Trophoblast cell (in vitro differentiated cells and primary cell): ENCODE measurements at regions not wholly inside any gene's neighbourhood (a gene's known extent, or its start where the extent isn't known, plus 50 kb on each side); places are given as distances from the start of the nearest gene placed in this dataset.

Experiments
- DNase-seq, 2 donors: peaks; one replicate each; pipeline ENCODE4 v3.0.0-alpha.2; 2016
- H2AFZ ChIP-seq: 2 replicates; pipeline ENCODE4 v1.6.1; 2013; ENCODE audit warnings: low read length, moderate library complexity, mild to moderate bottlenecking; ENCODE audit not compliant: insufficient read depth, poor library complexity
- H2AK5ac ChIP-seq: 2 replicates; pipeline ENCODE4 v1.6.1; 2013; ENCODE audit warnings: mild to moderate bottlenecking, low read length
- H2BK120ac ChIP-seq: 2 replicates; pipeline ENCODE4 v1.6.1; 2013; ENCODE audit warnings: low read length, mild to moderate bottlenecking, moderate library complexity; ENCODE audit not compliant: insufficient read depth, poor library complexity
- H2BK12ac ChIP-seq: 2 replicates; pipeline ENCODE4 v1.6.1; 2013; ENCODE audit warnings: mild to moderate bottlenecking, low read length, moderate library complexity
- H2BK5ac ChIP-seq: 2 replicates; pipeline ENCODE4 v1.6.1; 2013; ENCODE audit warnings: low read length, low read depth, moderate library complexity, mild to moderate bottlenecking; ENCODE audit not compliant: poor library complexity
- H3K14ac ChIP-seq: 2 replicates; pipeline ENCODE4 v1.6.1; 2013; ENCODE audit warnings: mild to moderate bottlenecking, low read length
- H3K18ac ChIP-seq: 2 replicates; pipeline ENCODE4 v1.6.1; 2013; ENCODE audit warnings: mild to moderate bottlenecking, low read length
- H3K23ac ChIP-seq: 2 replicates; pipeline ENCODE4 v1.6.1; 2013; ENCODE audit warnings: low read length
- H3K27ac ChIP-seq: 2 replicates; pipeline ENCODE4 v1.5.1; 2013; ENCODE audit warnings: low read depth, mild to moderate bottlenecking, inconsistent platforms, low read length, moderate library complexity
- H3K27me3 ChIP-seq: 2 replicates; pipeline ENCODE4 v1.6.1; 2013; ENCODE audit warnings: inconsistent platforms, mild to moderate bottlenecking, low read length, moderate library complexity; ENCODE audit not compliant: insufficient read depth
- H3K36me3 ChIP-seq, 2 experiments: 1 replicate in 1 of 2; 2 replicates in 1 of 2; pipeline ENCODE4 v1.6.1; 2013; ENCODE audit warnings: low read length in 2 of 2, mild to moderate bottlenecking in 2 of 2, moderate library complexity in 1 of 2; ENCODE audit not compliant: insufficient read depth in 2 of 2, control insufficient read depth in 1 of 2
- H3K4ac ChIP-seq: 2 replicates; pipeline ENCODE4 v1.6.1; 2013; ENCODE audit warnings: low read depth, mild to moderate bottlenecking, low read length, moderate library complexity
- H3K4me1 ChIP-seq, 2 experiments: 1 replicate in 1 of 2; 2 replicates in 1 of 2; pipeline ENCODE4 v1.6.1; 2013; ENCODE audit warnings: low read length in 2 of 2, mild to moderate bottlenecking in 2 of 2, moderate library complexity in 1 of 2; ENCODE audit not compliant: insufficient read depth in 2 of 2, control insufficient read depth in 1 of 2
- H3K4me2 ChIP-seq: 2 replicates; pipeline ENCODE4 v1.6.1; 2013; ENCODE audit warnings: inconsistent platforms, mild to moderate bottlenecking, low read length, moderate library complexity
- H3K4me3 ChIP-seq: 2 replicates; pipeline ENCODE4 v1.5.1; 2013; ENCODE audit warnings: mild to moderate bottlenecking, low read depth, low read length, inconsistent platforms
- H3K79me1 ChIP-seq: one replicate; pipeline ENCODE4 v1.6.1; 2013; ENCODE audit warnings: low read length
- H3K79me2 ChIP-seq: 2 replicates; pipeline ENCODE4 v1.6.1; 2013; ENCODE audit warnings: low read length, mild to moderate bottlenecking; ENCODE audit not compliant: control insufficient read depth, insufficient read depth, poor library complexity
- H3K9ac ChIP-seq: 2 replicates; pipeline ENCODE4 v1.6.1; 2013; ENCODE audit warnings: mild to moderate bottlenecking, low read length
- H3K9me3 ChIP-seq: 2 replicates; pipeline ENCODE4 v1.6.1; 2013; ENCODE audit warnings: low read depth, mild to moderate bottlenecking, control low read depth, inconsistent platforms, low read length; ENCODE audit not compliant: insufficient read depth
- H4K12ac ChIP-seq: 2 replicates; pipeline ENCODE4 v1.6.1; 2013; ENCODE audit warnings: low read depth, mild to moderate bottlenecking, low read length, moderate library complexity
- H4K8ac ChIP-seq: 2 replicates; pipeline ENCODE4 v1.6.1; 2013; ENCODE audit warnings: low read depth, mild to moderate bottlenecking, low read length, moderate library complexity
- H4K91ac ChIP-seq: one replicate; pipeline ENCODE4 v1.6.1; 2013; ENCODE audit warnings: low read depth, mild to moderate bottlenecking, low read length, moderate library complexity
- WGBS: extraction: QIAGEN DNeasy Blood & Tissue Kit; methylation state at CpG from one replicate; pipeline ENCODE4 v1.1.7; 2013; ENCODE audit warnings: missing lambda C conversion rate; ENCODE audit not compliant: insufficient read length, insufficient coverage; ENCODE audit errors: extremely low coverage; 5-methylcytosine and 5-hydroxymethylcytosine counted together

- H3K27ac ChIP-seq = no peak overlapping the region
- WGBS = no CpG with 5 or more reads among the region's 2 CpGs
- no peaks in the 10 kb centered on the region for H3K27me3 ChIP-seq
- H3K79me2 ChIP-seq = no peaks in the 10 kb centered on the region
- no peak overlapping the region for H4K12ac ChIP-seq
- H4K8ac ChIP-seq = no peak overlapping the region
- no peak overlapping the region for H2AFZ ChIP-seq
- peaks cover 2% of the 10 kb centered on the region for H3K9me3 ChIP-seq
- H3K79me1 ChIP-seq = no peaks in the 10 kb centered on the region
- no peak overlapping the region for H3K9ac ChIP-seq
- no peak overlapping the region for H3K23ac ChIP-seq
- H4K91ac ChIP-seq = no peak overlapping the region
- no peak overlapping the region for H3K4me3 ChIP-seq
- H2AK5ac ChIP-seq = no peak overlapping the region
- no peak overlapping the region for H3K14ac ChIP-seq
- no peak overlapping the region for H2BK5ac ChIP-seq
- no peak overlapping the region for H3K4ac ChIP-seq
- no peak overlapping the region for H2BK120ac ChIP-seq
- no peaks in the 10 kb centered on the region for H3K4me1 ChIP-seq
- no peak overlapping the region for H3K18ac ChIP-seq
- no peak overlapping the region for H3K4me2 ChIP-seq
- no peak for DNase-seq
- H2BK12ac ChIP-seq = no peak overlapping the region
- H3K36me3 ChIP-seq = no peaks in the 10 kb centered on the region
These were observed 208.8 kb upstream of the IRX2 start for GRCh38 chr5:2960294-2960693.

DNA sequence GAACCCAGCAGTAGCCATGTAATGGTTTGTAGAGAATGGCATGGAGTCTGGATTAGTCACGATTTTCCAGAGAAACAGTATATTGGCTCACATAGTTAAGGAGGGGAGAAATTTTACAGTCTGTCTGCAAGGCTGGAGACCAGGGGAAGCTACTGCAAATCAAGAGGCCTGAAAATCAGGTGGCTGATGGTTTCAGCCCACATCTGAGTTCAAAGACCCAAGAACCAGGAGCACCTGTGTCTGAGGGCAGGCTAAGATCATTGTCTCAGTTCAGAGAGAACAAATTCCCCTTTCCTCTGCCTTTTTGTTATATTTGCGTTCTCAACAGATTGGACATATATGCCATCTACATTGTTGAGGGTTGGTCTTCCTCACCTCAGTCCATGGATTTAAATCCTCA lies 207.5 kb upstream of the IRX2 start:
- DNase-seq = no peak

GRCh38 chr5:2948875-2949274 lies 197.4 kb upstream of the IRX2 start:
- no CpG with 5 or more reads among the region's 3 CpGs for WGBS
- no peak overlapping the region for H3K18ac ChIP-seq
- no peaks in the 10 kb centered on the region for H3K9me3 ChIP-seq
- H2BK12ac ChIP-seq = no peak overlapping the region
- no peaks in the 10 kb centered on the region for H3K79me1 ChIP-seq
- no peak overlapping the region for H2BK5ac ChIP-seq
- DNase-seq = no peak
- H4K8ac ChIP-seq = no peak overlapping the region
- no peaks in the 10 kb centered on the region for H3K79me2 ChIP-seq
- H3K9ac ChIP-seq = peak overlapping the region; percentile 63
- no peak overlapping the region for H3K27ac ChIP-seq
- no peak overlapping the region for H4K12ac ChIP-seq
- H2AK5ac ChIP-seq = no peak overlapping the region
- no peak overlapping the region for H3K23ac ChIP-seq
- no peak overlapping the region for H4K91ac ChIP-seq
- H3K36me3 ChIP-seq = no peaks in the 10 kb centered on the region
- H3K4me3 ChIP-seq = no peak overlapping the region
- H2AFZ ChIP-seq = no peak overlapping the region
- no peaks in the 10 kb centered on the region for H3K4me1 ChIP-seq
- no peak overlapping the region for H2BK120ac ChIP-seq
- H3K27me3 ChIP-seq = no peaks in the 10 kb centered on the region
- H3K14ac ChIP-seq = no peak overlapping the region
- no peak overlapping the region for H3K4me2 ChIP-seq
- no peak overlapping the region for H3K4ac ChIP-seq

More for the DNA sequence above, 207.5 kb upstream of the IRX2 start:
- Histone ChIP-seq H3K4me3 (no peak overlapping the region), H2AFZ (no peak overlapping the region), H3K36me3 (no peaks in the 10 kb centered on the region), H3K14ac (no peak overlapping the region), H2AK5ac (no peak overlapping the region), H4K12ac (no peak overlapping the region), H4K91ac (no peak overlapping the region), H3K27ac (no peak overlapping the region), H4K8ac (no peak overlapping the region), H2BK12ac (no peak overlapping the region), H3K23ac (no peak overlapping the region), H2BK5ac (no peak overlapping the region), H3K4me2 (no peak overlapping the region), H3K79me1 (no peaks in the 10 kb centered on the region), H2BK120ac (no peak overlapping the region), H3K79me2 (no peaks in the 10 kb centered on the region), H3K4me1 (no peaks in the 10 kb centered on the region), H3K18ac (no peak overlapping the region), H3K4ac (no peak overlapping the region), H3K9ac (no peak overlapping the region), H3K9me3 (peaks cover 2% of the 10 kb centered on the region), H3K27me3 (no peaks in the 10 kb centered on the region)
- WGBS = no CpG with 5 or more reads among the region's 2 CpGs

DNA sequence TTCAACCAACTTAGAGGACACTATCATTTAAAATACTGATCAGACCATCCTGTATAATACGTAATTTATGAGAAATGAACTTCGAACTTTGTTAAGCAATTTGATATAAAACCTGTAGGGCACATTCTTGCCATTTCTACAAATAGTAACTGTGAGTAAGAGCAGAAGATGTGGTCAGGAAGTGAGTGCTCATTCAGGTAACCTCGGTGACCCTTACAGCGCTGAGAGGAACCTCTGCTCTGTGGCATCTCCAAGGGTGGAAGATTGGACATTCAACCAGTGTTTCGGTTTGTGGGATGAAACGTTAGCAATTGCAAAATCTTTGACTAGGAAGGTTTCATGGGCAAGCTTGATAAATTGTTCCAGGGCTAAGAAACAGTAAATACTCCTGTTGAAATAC lies 194.8 kb upstream of the IRX2 start:
- Histone ChIP-seq H2BK120ac (no peak overlapping the region), H3K23ac (no peak overlapping the region), H4K91ac (no peak overlapping the region), H2AFZ (no peak overlapping the region), H3K36me3 (no peaks in the 10 kb centered on the region), H3K9ac (no peak overlapping the region), H3K27me3 (no peaks in the 10 kb centered on the region), H3K9me3 (no peaks in the 10 kb centered on the region), H4K12ac (no peak overlapping the region), H4K8ac (no peak overlapping the region), H3K79me2 (no peaks in the 10 kb centered on the region), H3K4ac (no peak overlapping the region), H3K79me1 (no peaks in the 10 kb centered on the region), H3K27ac (no peak overlapping the region), H2BK5ac (no peak overlapping the region), H2AK5ac (no peak overlapping the region), H3K18ac (no peak overlapping the region), H3K14ac (no peak overlapping the region), H3K4me2 (no peak overlapping the region), H2BK12ac (no peak overlapping the region), H3K4me3 (no peak overlapping the region), H3K4me1 (no peaks in the 10 kb centered on the region)
- no peak for DNase-seq
- no CpG with 5 or more reads among the region's 6 CpGs for WGBS
